Neuron (in vitro differentiated cells): ENCODE measurements at regions not wholly inside any gene's neighbourhood (a gene's known extent, or its start where the extent isn't known, plus 50 kb on each side); places are given as distances from the start of the nearest gene placed in this dataset.

Experiments used
- H2AFZ ChIP-seq: one replicate; pipeline ENCODE4 v1.6.1; 2013; ENCODE audit warnings: low read depth, mild to moderate bottlenecking, inconsistent platforms, low read length, moderate library complexity
- H3K27me3 ChIP-seq: one replicate; pipeline ENCODE4 v1.6.1; 2013; ENCODE audit warnings: low read length; ENCODE audit not compliant: insufficient read depth
- H3K36me3 ChIP-seq: one replicate; pipeline ENCODE4 v1.6.1; 2013; ENCODE audit warnings: low read length; ENCODE audit not compliant: insufficient read depth
- H3K4me1 ChIP-seq: one replicate; pipeline ENCODE4 v1.6.1; 2013; ENCODE audit warnings: low read length; ENCODE audit not compliant: insufficient read depth
- H3K4me3 ChIP-seq: 2 replicates; pipeline ENCODE4 v1.5.1; 2013; ENCODE audit warnings: mild to moderate bottlenecking, low read length, moderate library complexity
- H3K9me3 ChIP-seq: one replicate; pipeline ENCODE4 v1.6.1; 2013; ENCODE audit warnings: low read length

DNA sequence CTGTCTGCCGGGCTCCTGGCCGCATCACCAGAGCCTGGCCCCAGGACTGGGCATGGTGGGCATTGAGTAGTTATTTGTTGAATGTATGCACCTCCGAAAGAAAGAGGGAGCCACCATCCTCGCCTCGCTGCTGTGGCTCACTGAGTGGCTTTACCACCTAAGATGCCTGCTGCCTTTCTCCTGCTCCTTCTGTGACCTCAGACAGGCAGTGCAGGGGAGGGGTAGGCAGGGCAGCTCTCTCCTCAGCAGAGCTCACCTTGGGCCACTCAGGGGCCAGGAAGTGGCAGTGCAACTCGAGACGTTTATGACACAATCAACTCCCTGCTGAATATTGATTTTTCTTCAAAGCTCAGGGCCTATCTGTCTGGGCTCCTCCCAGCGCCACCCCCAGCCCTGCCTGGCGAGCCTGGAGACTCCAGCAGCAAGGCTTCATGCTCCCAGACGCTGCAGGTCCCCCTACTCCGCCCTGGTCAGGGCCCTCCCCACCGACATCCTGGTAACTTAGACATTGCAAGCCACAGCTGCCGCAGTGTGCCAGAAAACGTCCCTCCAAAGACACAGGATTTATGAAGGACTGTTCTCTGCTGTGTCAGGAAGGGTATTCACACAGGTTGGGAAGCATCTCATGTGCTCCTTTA lies 84.3 kb upstream of the DIO3 start:
- no peaks in the 10 kb centered on the region for H3K27me3 ChIP-seq
- no peak overlapping the region for H3K4me3 ChIP-seq
- peaks cover 4% of the 10 kb centered on the region for H3K4me1 ChIP-seq
- H3K9me3 ChIP-seq: no peaks in the 10 kb centered on the region
- no peak overlapping the region for H2AFZ ChIP-seq
- no peaks in the 10 kb centered on the region for H3K36me3 ChIP-seq

DNA sequence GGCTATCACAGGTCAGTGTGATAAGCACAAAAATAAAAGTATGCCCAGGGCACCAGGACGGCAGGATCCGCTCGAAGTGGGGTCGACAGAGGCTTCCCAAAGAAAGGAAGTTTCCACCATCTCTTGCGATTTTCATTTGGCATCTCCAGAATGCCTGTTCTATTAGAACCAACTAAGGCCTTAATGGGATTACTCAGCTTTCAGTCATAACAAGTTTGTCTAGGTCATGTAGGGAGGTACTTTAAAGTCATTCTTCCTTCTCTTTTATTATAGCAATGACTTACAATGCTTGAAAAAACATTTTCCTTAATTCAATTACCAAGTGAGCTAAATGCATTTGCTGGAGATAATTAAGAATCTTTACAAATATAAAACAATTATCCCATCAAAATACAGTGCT lies 83.6 kb upstream of the DIO3 start:
- Histone ChIP-seq H3K36me3 (no peaks in the 10 kb centered on the region), H3K27me3 (no peaks in the 10 kb centered on the region), H2AFZ (no peak overlapping the region), H3K4me3 (no peak overlapping the region), H3K4me1 (peaks cover 4% of the 10 kb centered on the region), H3K9me3 (no peaks in the 10 kb centered on the region)

DNA sequence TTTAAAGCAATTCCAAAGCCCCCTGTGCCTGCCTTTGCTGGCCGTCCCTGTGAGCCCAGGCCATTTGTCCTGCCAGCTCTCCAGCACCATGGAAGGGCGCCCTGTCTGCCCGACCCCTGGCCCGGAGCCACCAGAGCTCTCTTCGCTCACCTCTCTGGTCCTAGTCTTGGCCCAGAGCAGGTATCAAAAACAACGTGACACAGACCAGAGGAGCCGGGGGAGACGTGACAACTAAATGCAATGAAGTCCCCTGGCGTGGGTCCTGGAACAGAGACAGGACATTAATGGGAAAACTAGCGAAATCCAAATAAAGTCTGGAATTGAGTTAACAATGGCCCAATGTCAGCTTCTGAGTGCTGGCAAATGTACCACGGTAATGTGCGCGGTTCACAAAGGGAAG lies 83.2 kb upstream of the DIO3 start:
- H3K27me3 ChIP-seq: no peaks in the 10 kb centered on the region
- H3K36me3 ChIP-seq: no peaks in the 10 kb centered on the region
- H3K4me3 ChIP-seq: no peak overlapping the region
- peaks cover 4% of the 10 kb centered on the region for H3K4me1 ChIP-seq
- no peak overlapping the region for H2AFZ ChIP-seq
- no peaks in the 10 kb centered on the region for H3K9me3 ChIP-seq

DNA sequence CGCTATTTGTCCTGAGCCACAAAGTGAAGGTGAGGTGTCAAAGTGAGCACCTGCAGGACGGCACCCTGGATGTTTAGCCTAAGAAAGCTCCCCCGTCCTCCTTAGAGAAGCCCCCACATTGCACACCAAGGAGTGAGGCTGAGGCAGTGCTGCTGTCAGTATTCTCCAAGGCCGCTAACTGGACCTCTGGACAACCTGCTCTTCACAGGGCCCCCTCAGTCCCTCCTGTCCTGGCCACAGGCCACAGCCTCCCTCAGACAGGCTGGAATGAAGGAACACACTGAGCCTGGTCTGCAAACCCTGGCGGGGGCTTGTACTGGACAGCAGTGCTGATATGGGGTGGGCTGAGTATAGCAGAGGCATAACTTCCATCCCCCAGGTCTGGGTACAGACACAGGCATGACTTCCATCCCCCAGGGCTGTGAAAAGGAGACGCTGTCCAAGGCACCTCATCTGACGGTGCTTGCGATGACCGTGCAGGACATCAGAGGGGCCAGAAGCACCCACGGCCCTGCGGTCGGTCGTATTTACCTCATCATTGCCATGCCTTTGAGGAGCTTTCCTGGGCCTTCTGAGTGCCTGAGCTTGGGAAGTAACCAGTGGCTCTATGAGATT lies 82.4 kb upstream of the DIO3 start:
- Histone ChIP-seq H3K27me3 (no peaks in the 10 kb centered on the region), H3K4me3 (no peak overlapping the region), H3K9me3 (no peaks in the 10 kb centered on the region), H3K36me3 (no peaks in the 10 kb centered on the region), H3K4me1 (peaks cover 4% of the 10 kb centered on the region), H2AFZ (no peak overlapping the region)

DNA sequence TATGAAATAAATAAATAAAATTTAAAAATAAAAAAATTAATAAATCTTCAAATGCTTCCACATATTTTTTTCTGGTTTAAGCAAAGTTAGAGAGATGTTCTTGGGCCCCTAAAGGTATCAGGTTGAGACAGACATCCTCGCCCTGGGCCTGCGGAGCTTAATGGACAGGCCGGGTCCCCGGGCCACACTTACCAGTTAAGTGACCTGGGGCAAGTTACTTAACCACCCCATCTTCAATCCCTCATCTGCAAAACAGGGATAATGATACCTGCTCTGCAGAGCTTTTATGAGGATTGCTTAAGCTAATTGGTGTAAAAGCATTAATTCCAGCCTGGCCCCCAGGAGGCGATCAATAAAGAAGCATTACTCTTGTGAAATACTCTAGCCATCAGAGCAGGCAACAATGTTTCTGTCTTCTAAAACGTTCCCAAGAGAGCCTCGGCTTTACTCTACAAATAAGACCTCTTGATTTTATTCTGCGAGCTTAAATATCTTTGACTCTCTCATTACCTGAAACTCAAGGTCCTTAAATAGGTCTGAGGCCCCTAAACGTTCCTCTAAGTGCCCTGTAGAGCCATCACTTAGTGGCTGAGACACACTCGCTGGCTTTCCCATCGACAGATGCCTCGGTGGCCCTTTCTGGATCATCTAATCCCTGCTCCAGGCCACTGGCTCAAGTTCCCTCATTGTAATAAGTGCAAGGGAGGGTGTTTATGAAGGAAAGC lies 81.1 kb upstream of the DIO3 start:
- no peaks in the 10 kb centered on the region for H3K36me3 ChIP-seq
- H3K27me3 ChIP-seq: no peaks in the 10 kb centered on the region
- no peaks in the 10 kb centered on the region for H3K4me1 ChIP-seq

DNA sequence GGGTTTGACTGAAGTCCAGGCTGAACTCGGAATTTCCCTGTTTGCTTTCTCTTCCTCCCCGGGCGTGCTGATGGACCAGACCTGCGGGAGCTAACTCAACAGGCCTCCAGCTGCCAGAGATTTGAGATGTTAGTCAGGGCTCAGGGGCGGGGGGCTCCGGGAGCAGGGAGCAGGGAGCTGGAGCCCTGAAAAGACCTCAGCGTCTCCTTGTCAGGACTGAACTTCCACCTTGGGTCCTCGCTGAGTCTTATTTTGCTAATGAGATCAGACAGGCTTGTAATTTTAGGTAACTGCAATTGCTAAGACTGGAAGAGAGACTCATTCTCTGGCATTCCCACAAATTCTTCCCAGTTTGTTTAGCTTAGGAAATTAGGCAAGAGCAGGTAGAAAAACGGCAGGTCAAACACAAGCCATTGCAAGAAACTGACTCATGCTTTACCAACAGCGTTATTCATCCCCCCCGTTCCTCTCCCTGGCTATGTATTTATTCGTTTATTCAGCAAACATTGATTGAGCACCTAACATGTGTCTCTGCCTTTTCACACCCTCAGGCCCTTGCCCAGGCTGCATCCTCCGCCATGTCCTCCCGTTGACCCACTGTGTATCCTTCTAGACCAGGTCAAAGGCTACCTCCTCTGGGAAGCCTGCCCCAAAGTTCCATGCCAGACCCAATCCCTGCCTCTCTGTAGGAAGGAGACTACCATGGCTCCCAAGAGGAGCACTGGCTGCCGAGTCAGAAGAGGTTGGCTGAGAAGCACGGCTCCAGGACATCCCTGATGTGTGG lies 80.4 kb upstream of the DIO3 start:
- Histone ChIP-seq H3K4me3 (no peak overlapping the region), H3K27me3 (no peaks in the 10 kb centered on the region), H3K4me1 (no peaks in the 10 kb centered on the region), H2AFZ (peak overlapping the region; percentile 22), H3K36me3 (no peaks in the 10 kb centered on the region), H3K9me3 (no peaks in the 10 kb centered on the region)

More for the DNA sequence above, 81.1 kb upstream of the DIO3 start:
- Histone ChIP-seq H3K4me3 (no peak overlapping the region), H2AFZ (peak overlapping the region; percentile 22), H3K9me3 (no peaks in the 10 kb centered on the region)

DNA sequence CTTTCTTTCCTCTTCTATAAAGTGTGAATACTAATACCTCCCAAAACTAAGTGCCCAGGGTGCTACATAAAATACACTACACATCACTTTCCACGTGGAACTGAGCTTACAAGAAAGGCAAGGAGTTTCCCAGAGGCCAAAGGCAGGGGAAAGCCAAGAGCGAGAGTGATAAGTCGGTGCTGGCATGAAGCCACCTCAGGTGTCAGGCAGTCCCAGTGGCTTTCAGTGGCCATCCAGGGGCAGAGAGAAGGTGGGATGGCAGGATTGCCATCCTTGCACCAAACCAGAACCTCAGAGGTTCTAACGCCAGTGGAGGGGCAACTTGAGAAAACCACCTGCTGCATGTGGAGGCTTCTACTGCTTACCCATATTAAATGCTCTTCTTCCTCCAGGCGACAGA lies 79.7 kb upstream of the DIO3 start:
- no peaks in the 10 kb centered on the region for H3K9me3 ChIP-seq
- H3K36me3 ChIP-seq: no peaks in the 10 kb centered on the region
- H3K4me3 ChIP-seq: no peak overlapping the region
- H3K4me1 ChIP-seq: no peaks in the 10 kb centered on the region
- H3K27me3 ChIP-seq: no peaks in the 10 kb centered on the region
- H2AFZ ChIP-seq: no peak overlapping the region

DNA sequence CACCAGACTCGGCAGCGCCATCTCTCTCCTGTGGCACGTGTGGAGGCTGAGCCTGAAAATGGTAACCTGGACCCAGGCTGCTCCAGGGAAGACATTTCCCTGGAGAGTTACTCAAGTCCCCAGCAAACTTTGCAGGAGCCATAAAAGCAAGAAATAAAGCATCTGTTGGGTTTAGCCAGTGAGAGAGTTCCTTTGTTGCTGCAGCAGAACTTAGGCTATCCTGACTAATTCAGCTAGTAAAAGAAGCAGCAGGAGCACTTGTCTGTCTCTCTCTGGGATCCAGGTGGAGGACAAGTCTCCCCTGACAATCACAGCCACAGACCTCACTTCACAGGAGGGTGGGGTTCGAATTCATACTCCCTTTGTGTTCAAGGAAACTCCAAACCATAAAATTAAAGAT lies 79.2 kb upstream of the DIO3 start:
- Histone ChIP-seq H3K9me3 (no peaks in the 10 kb centered on the region), H3K36me3 (no peaks in the 10 kb centered on the region), H3K4me3 (no peak overlapping the region), H3K4me1 (no peaks in the 10 kb centered on the region), H3K27me3 (no peaks in the 10 kb centered on the region), H2AFZ (no peak overlapping the region)

DNA sequence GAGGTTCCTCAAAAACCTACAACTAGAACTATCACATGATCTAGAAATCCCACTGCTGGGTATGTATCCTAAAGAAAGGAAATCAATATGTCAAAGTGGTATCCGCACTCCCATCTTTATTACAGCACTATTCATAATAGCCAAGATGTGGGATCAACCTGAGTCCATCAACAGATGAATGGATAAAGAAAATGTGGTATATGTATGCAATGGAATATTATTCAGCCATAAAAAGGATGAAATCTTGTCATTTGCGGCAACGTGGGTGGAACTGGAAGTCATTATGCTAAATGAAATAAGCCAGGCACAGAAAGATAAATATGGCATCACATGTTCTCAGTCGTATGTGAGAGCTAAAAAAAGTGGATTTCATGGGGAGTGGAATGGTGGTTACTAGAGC lies 77.5 kb upstream of the DIO3 start:
- Histone ChIP-seq H3K4me1 (no peaks in the 10 kb centered on the region), H3K27me3 (no peaks in the 10 kb centered on the region), H3K4me3 (no peak overlapping the region), H3K9me3 (no peaks in the 10 kb centered on the region), H2AFZ (no peak overlapping the region), H3K36me3 (no peaks in the 10 kb centered on the region)

DNA sequence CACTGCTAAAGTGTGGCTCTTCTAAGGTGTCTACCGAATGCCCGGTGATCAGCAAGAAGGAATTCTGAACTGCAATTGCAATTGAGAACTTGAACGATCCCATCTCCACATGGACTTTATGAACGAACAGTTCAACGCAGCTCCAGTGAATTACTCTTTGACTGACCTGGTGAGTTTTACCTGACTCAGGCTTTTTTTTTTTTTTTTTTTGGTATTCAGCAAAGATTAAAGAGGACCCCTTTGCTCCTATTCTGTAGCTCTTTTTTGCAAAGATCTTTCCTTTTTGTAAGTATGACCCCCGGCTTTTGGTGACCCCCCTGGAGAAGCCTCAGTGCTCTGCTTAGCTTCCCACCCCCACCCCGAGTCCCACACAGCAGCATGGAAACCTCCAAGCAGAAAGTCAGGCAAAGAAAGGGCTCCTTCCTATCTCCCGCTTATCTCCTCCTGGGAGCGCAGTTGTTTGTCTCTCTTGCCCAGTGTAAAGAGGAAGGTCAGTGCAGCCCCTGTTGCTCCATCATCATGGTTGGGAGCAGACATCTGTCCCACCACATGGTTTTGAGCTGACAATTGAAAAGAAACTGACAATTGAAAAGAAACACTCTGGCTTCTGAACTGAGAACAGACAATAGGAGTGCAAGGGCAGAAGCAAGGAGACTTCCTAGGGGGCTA lies 72.1 kb upstream of the DIO3 start:
- H3K9me3 ChIP-seq: peaks cover 1% of the 10 kb centered on the region
- H3K27me3 ChIP-seq: no peaks in the 10 kb centered on the region
- H3K36me3 ChIP-seq: no peaks in the 10 kb centered on the region
- no peak overlapping the region for H2AFZ ChIP-seq
- peaks cover 4% of the 10 kb centered on the region for H3K4me1 ChIP-seq
- H3K4me3 ChIP-seq: no peak overlapping the region

DNA sequence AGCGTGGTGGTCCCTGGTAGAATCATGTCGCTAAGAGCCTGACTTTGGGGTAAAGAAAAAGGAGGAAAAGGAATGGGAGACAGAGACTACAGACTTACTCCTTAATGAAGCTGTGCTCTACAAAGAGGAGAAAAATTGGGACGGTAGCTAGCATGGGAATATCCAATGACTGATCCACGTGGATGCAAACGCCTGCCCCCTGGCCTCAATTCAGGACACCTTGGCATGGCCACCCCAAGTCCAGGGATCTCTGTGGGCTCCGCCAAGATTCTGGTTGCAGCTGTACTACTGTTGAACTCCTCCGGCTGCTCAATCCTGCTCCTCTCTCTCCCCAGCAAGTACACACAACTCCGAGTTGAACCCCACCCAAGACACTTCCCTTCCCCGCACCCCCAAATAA lies 70.5 kb upstream of the DIO3 start:
- Histone ChIP-seq H3K27me3 (no peaks in the 10 kb centered on the region), H2AFZ (no peak overlapping the region), H3K4me1 (peaks cover 9% of the 10 kb centered on the region), H3K36me3 (no peaks in the 10 kb centered on the region), H3K9me3 (peaks cover 1% of the 10 kb centered on the region), H3K4me3 (no peak overlapping the region)

DNA sequence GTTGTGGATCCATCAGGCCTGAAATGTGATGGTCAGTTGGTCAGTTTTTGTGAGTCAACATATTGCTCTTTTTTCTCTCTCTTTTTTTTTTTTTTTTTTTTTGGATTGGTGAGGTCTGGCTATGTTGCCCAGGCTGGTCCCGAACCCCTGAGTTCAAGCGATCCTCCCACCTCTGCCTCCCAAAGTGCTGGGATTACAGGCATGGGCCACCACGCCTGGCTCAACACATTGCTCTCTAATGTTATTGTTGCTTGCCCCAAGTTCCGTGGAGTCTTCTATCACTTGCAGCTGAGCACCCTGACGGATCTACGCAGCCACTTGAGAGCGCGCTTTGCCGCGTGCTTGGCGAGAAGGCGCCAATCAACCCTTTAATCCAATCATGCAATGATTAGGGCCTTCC lies 69.5 kb upstream of the DIO3 start:
- H3K27me3 ChIP-seq: no peaks in the 10 kb centered on the region
- no peaks in the 10 kb centered on the region for H3K36me3 ChIP-seq
- no peak overlapping the region for H3K4me3 ChIP-seq
- H3K4me1 ChIP-seq: peaks cover 19% of the 10 kb centered on the region
- H2AFZ ChIP-seq: no peak overlapping the region
- H3K9me3 ChIP-seq: peaks cover 1% of the 10 kb centered on the region

DNA sequence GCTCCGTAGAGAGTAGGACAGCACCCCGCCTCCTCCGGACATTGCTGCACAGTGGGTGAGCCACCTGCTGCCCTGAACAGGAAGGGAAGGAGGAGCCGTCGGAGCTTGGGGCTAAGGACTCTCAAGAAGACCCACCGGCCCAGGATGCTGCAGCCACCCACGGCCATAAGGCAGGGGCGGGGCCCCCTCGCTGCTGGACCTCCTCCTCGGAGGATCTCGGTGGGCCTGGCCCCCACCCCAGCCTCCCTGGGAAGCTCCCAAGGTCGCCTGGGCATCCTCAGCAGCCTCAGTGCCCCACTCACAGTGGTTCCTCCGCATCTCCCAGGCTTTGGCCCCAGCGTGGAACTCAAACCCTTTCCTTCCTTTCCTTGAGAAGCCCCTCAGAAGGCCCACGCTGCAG lies 68.6 kb upstream of the DIO3 start:
- peaks cover 1% of the 10 kb centered on the region for H3K9me3 ChIP-seq
- H3K27me3 ChIP-seq: no peaks in the 10 kb centered on the region
- H3K4me1 ChIP-seq: peaks cover 26% of the 10 kb centered on the region
- H2AFZ ChIP-seq: no peak overlapping the region
- H3K4me3 ChIP-seq: no peak overlapping the region
- no peaks in the 10 kb centered on the region for H3K36me3 ChIP-seq
